ENCODE measurements at regions not wholly inside any gene's neighbourhood (a gene's known extent, or its start where the extent isn't known, plus 50 kb on each side); places are given as distances from the start of the nearest gene placed in this dataset.

DNA sequence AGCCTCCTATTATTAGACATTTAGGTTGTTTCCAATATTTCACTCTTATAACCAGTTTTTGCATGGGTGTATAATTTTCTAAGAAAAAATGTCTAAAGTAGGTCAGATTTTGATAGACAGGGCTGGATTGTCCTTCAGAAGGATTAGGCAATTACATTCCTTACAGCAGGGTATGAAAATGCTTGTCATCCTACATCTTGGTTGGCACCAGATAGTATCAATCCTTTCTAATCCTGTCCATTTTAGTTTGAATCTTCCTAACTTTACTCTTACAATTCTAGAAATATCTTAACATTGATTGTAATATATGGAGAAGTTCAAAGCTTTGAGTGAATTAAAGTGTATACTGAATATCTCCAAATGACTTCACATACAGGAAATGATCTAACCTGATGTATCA is 63.0 kb upstream of the ZBED5 start:
- no peak overlapping the region for H3K4me3 ChIP-seq (ENCODE audit: low read depth, low read length)
- DNase-seq (ENCODE audit: low read depth): no peak

DNA sequence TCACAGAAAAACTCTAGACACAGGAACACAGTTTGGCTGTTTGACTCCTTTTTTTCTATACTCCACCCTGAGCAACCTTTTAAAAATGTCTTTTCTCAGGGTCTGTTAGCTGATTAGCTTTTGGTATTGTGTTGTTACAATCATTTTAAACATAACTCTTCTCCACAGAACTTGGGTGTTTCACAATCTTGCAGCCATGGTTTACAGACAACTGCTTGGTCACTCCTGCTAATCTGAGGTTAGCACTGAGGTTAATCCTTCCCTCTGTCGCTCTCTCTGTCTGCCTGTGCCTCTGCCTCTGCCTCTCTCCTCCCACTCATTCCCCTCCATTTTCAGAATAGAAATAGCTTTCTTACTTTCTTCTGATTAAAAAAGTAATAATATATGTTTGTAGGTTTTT is 62.4 kb upstream of the ZBED5 start:
- H3K4me3 ChIP-seq (ENCODE audit: low read depth, low read length): no peak overlapping the region
- peak; percentile 56 for DNase-seq (ENCODE audit: low read depth)

DNA sequence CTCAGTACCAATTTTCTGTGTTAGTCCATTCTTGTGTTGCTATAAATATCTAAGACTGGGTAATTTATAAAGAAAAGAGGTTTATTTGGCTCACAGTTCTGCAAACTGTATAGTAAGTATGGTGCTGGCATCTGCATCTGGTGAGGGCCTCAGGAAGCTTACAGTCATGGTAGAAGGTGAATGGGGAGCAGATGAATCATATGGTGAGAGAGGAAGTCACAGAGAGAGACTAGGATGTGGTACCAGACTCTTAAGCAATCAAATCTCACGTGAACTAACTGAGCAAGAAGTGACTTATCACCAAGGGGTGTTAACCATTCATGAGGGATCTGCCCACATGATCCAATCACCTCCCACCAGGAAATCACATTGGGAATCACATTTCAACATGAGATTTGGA is 60.8 kb upstream of the ZBED5 start:
- DNase-seq (ENCODE audit: low read depth): no peak
- no peak overlapping the region for H3K4me3 ChIP-seq (ENCODE audit: low read depth, low read length)

DNA sequence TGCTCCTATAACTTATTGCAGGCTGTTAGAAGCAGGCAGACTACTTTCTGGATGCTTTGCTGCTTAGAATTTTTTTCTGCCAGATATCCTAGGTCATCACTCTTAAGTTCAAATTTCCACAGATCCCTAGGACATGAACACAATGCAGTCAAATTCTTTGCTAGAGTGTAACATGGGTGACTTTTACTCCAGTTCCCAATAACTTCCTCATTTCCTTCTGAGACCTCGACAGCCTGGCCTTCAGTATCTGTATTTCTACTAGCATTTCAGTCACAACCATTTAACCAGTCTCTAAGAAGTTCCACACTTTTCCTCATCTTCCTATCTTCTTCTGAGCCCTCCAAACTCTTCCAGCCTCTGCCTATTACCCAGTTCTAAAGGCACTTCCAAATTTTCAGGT is 60.4 kb upstream of the ZBED5 start:
- no peak overlapping the region for H3K4me3 ChIP-seq (ENCODE audit: low read depth, low read length)
- no peak for DNase-seq (ENCODE audit: low read depth)

DNA sequence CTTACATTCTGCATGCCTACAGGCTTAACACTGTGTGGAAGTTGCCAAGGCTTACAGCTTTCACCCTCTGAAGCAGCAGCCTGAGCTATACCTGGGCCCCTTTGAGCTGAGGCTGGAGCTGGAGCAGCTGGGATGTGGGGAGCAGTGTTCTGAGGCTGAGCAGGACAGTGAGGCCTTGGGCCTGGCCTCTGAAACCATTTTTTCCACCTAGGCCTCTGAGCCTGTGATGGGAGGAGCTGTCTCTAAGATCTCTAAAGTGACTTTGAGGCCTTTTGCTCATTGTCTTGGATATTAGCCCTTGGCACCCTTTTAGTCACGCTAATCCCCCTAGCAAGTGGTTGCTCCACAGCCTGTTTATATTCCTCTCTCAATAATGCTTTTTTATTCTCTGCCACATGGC is 59.9 kb upstream of the ZBED5 start:
- no peak overlapping the region for H3K4me3 ChIP-seq (ENCODE audit: low read depth, low read length)
- no peak for DNase-seq (ENCODE audit: low read depth)

DNA sequence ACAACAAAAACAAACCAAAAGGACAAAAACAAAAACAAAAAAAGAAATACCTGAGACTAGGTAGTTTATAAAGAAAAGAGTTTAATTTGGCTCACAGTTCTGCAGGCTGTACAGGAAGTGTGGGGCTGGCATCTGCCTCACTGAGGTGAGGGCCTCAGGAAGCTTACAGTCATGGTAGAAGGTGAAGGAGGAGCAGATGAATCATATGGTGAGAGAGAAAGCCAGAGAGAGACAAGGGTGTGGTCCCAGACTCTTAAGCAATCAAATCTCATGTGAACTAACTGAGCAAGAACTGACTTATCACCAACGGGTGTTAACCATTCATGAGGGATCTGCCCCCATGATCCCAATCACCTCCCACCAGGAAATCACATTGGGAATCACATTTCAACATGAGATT is 58.8 kb upstream of the ZBED5 start:
- DNase-seq (ENCODE audit: low read depth): no peak
- no peak overlapping the region for H3K4me3 ChIP-seq (ENCODE audit: low read depth, low read length)

DNA sequence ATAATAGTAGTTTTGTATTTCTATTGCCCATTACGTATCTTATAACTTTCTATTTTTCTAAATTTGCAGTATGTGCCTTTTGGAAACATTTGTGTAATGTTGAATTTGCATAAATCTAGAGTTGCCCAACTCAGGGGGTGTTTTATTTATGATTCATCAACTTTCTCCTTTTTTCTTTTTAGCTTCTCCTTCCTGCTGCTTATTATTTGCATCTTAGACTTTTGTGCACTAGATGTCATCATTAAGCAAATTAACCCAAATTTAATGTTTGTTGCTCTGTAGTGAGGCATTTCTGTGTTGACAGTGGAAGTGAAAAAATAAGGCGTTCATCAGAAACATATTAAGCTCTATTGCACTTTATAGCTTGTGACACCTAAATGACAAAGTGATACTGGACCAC is 56.2 kb upstream of the ZBED5 start:
- DNase-seq (ENCODE audit: low read depth): no peak
- no peak overlapping the region for H3K4me3 ChIP-seq (ENCODE audit: low read depth, low read length)

DNA sequence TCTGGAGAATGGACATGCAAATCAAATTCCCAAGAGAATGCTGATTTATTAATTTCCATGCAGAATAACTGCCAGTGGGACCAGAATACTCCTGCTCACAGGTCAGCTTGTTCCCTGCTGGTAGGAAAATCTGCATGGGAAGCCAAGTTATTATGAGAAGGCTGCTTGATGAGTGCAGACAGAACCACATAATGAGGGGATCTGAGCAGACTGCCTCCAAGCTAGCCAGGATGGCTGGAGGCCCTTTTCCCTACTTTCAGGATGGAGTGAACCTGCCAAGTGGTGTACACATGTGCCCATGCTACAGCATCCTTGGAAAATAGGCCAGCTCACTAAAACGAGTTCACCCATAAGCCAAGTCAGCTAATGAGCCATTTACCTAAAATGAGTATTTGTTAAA is 55.2 kb upstream of the ZBED5 start:
- no peak overlapping the region for H3K4me3 ChIP-seq (ENCODE audit: low read depth, low read length)

DNA sequence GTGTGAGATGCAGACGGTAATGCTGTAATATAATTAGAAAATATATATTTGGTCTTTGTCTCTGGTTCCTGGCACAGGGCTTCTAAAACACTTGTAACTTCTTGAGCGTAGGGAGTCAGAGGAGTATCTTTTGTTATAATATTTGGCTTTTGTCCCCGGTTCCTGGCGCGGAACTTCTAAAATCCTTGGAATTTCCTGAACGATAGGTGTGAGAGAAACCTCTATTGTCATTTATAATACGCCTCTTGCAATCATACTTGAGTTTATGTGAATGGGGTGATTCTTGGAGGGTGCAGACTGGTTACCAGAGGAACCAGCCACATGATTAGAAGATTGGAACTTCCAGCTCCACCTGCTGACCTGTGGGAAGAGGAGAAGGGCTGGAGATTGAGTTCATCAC is 54.1 kb upstream of the ZBED5 start:
- no peak for DNase-seq (ENCODE audit: low read depth)
- H3K4me3 ChIP-seq (ENCODE audit: low read depth, low read length): no peak overlapping the region

More for the DNA sequence above, 55.2 kb upstream of the ZBED5 start:
- DNase-seq (ENCODE audit: low read depth): no peak

DNA sequence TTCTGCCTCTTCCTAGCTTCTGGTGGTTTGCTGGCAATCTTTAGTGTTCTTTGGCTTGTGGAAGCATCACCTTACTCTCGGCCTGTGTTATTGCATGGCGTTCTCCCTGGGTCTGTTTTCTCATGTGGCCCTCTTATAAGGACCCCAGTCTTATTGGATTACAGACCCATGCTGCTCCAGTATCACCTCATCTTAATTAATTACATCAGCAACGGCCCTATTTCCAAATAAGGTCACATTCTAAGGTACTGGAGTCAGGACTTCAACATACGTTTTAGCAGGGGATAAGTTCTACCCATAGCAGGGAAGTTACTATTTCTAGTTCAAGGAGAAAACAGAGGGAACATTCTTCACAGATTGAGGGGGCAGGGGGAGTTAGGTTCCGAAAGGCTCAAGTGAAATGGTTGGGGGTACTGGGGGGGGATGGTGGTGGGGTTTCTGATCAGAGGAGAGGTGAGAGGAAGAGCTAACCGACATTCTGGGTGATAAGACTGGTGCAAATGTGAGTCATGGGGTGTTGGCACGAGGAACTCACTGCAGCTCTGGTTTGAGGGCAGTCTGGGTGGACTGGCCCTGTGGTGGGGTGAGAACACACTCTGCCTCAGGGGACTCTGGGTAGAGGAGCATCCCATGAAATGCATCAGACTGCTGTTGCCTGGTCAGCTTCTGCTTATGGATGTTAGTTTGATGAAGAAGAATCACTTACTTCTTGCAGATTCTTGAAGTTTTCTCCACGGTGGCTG is 51.5 kb upstream of the ZBED5 start:
- H3K4me3 ChIP-seq (ENCODE audit: low read depth, low read length): no peak overlapping the region

DNA sequence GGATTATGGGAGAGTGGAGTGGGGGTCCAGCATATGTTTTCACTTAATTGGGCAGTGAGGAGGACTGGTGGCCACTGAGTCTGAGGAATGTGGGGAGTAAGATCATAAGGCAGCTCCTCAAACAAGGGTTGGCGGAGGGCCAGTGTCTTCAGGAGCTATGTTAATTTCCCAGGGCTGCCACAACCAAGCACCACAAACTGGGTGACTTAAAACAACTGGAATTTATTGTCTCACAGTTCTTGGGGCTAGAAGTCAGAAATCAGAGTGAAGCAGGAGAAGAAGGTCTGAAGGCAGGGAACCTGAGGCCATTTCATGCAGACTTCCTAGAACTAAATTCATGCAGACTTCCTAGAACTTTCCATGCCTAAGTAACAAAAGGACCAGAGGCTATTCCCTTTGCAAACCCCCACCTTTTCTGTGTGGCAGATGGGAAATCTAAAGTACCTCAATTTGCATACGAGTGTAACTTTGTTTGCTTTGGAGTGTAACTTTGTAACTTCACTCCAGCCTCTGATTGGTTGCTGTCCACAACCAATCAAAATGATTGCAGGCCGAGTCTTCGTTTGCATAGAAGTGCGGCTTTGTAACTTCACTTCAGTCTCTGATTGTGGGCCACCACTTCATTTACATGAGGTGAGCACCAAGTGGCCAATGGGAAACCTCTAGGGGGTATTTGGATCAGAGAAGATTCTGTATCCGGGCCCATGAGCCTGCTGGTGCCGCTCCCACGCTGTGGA is 50.5 kb upstream of the ZBED5 start:
- peak; percentile 80 for DNase-seq (ENCODE audit: low read depth)
- no peak overlapping the region for H3K4me3 ChIP-seq (ENCODE audit: low read depth, low read length)

More for the DNA sequence above, 51.5 kb upstream of the ZBED5 start:
- DNase-seq (ENCODE audit: low read depth): no peak
